ENCODE measurements at regions not wholly inside any gene's neighbourhood (a gene's known extent, or its start where the extent isn't known, plus 50 kb on each side); places are given as distances from the start of the nearest gene placed in this dataset.

DNA sequence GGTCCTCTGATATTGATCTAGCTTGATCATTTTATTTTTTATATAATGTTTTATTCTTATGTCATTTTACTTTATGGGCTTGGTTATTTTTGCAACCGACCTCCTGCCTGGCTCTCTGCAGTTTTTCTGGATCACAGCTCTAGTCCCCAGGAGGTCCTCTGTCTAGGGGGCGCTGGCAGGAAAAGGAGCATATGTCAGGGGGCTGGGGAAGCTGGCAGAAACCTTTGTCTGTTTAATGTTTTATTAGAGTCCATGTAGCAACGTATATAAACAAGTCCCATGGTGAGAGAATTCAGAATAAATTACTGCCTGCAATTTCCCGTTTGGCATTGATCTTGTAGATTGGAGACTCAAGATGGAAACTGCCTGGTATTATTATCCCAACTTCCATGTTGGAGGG is 133.5 kb upstream of the ZBED5 start:
- H3K9me3 ChIP-seq (ENCODE audit: control insufficient read depth in 2 of 2, insufficient read depth in 1 of 2, low read depth in 1 of 2, low read length in 1 of 2) = no peaks in the 10 kb centered on the region
- H3K4me3 ChIP-seq (ENCODE audit: low read depth in 1 of 2, low read length in 2 of 2) = no peak overlapping the region
- no peaks in the 10 kb centered on the region for H3K4me1 ChIP-seq (ENCODE audit: control insufficient read depth in 2 of 2, insufficient read depth in 2 of 2, low read length in 1 of 2)
- H3K27ac ChIP-seq (ENCODE audit: low read depth in 2 of 2, low read length in 1 of 2) = no peak overlapping the region
- no peaks in the 10 kb centered on the region for H3K27me3 ChIP-seq (ENCODE audit: control insufficient read depth in 1 of 2, insufficient read depth in 2 of 2, low read length in 2 of 2)
- WGBS, 2 donors = 77 to 84% methylated on average over 4 of the region's 4 CpGs
- H3K36me3 ChIP-seq (ENCODE audit: control insufficient read depth in 2 of 2, insufficient read depth in 2 of 2, low read length in 1 of 2) = no peaks in the 10 kb centered on the region

DNA sequence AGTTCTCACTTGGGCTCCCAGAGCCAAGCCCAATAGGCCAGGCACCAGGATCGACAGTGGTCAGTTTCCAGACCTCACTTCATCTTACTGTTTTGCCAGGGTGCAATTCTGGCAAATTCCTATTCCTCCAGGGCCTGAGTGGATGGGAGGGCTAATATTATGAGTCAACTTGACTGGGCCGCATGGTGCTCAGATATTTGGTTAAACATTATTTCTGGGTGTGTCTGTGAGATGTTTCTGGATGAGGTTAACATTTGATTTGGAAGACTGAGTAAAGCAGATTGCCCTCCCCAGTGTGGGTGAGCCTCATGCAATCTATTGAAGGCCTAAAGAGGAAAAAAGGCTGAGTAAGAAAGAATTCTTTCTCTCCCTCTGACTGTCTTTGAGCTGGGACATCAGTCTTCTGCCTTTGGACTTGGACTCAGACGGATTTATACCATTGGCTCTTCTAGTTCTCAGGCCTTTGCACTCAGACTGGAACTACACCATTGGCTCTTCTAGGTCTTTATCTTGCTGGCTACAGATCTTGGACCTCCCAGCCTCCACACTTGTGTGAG is 132.9 kb upstream of the ZBED5 start:
- Histone ChIP-seq H3K36me3 (ENCODE audit: control insufficient read depth in 2 of 2, insufficient read depth in 2 of 2, low read length in 1 of 2) (no peaks in the 10 kb centered on the region), H3K27me3 (ENCODE audit: control insufficient read depth in 1 of 2, insufficient read depth in 2 of 2, low read length in 2 of 2) (no peaks in the 10 kb centered on the region), H3K9me3 (ENCODE audit: control insufficient read depth in 2 of 2, insufficient read depth in 1 of 2, low read depth in 1 of 2, low read length in 1 of 2) (no peaks in the 10 kb centered on the region), H3K4me3 (ENCODE audit: low read depth in 1 of 2, low read length in 2 of 2) (no peak overlapping the region), H3K27ac (ENCODE audit: low read depth in 2 of 2, low read length in 1 of 2) (no peak overlapping the region), H3K4me1 (ENCODE audit: control insufficient read depth in 2 of 2, insufficient read depth in 2 of 2, low read length in 1 of 2) (no peaks in the 10 kb centered on the region)
- WGBS, 2 donors = 70 to 73% methylated on average over 3 of the region's 3 CpGs

DNA sequence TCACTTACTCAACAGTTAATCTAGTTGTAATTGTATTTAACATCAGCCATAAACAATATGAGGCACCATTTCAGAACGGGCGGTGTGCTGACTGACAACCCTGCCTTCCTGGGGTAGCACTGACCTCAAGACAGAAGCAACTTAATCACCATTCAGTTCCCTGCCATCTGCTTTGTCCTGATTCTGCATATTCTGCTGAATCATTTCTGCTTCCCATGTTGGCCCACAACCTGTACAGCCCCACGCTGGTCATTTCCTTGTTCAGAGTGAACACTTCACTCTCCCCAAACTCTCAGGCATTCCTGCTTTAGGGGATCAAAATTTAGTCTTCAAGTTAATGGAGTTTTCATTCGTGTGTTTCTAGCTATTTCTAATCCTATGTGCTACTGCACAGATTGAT is 132.3 kb upstream of the ZBED5 start:
- WGBS, 2 donors = 63 to 69% methylated on average over 4 of the region's 4 CpGs
- H3K27ac ChIP-seq (ENCODE audit: low read depth in 2 of 2, low read length in 1 of 2) = no peak overlapping the region
- no peak overlapping the region for H3K4me3 ChIP-seq (ENCODE audit: low read depth in 1 of 2, low read length in 2 of 2)
- H3K27me3 ChIP-seq (ENCODE audit: control insufficient read depth in 1 of 2, insufficient read depth in 2 of 2, low read length in 2 of 2) = no peaks in the 10 kb centered on the region
- H3K36me3 ChIP-seq (ENCODE audit: control insufficient read depth in 2 of 2, insufficient read depth in 2 of 2, low read length in 1 of 2) = no peaks in the 10 kb centered on the region
- no peaks in the 10 kb centered on the region for H3K9me3 ChIP-seq (ENCODE audit: control insufficient read depth in 2 of 2, insufficient read depth in 1 of 2, low read depth in 1 of 2, low read length in 1 of 2)
- H3K4me1 ChIP-seq (ENCODE audit: control insufficient read depth in 2 of 2, insufficient read depth in 2 of 2, low read length in 1 of 2) = no peaks in the 10 kb centered on the region

DNA sequence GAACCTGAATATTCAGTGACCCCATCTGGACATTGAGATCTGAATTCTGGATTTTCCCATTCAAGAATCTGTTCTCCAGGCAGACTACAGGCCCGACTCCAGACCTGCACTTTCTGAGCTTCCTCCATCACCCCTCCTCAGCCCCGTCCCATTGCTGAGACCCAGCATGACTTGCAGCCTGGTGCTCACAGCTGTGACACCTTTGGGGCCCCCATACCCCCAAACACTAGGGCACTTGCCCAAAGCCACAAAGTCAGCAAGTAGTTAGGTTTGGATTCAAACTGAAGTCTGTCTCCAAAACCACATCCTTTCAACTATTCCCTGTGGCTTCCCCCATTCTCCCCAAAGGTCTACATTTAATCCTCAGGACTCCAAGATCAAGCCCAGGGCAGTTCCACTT is 128.2 kb upstream of the ZBED5 start:
- Histone ChIP-seq H3K27ac (ENCODE audit: low read depth in 2 of 2, low read length in 1 of 2) (no peak overlapping the region), H3K9me3 (ENCODE audit: control insufficient read depth in 2 of 2, insufficient read depth in 1 of 2, low read depth in 1 of 2, low read length in 1 of 2) (no peaks in the 10 kb centered on the region), H3K4me3 (ENCODE audit: low read depth in 1 of 2, low read length in 2 of 2) (no peak overlapping the region), H3K4me1 (ENCODE audit: control insufficient read depth in 2 of 2, insufficient read depth in 2 of 2, low read length in 1 of 2) (no peaks in the 10 kb centered on the region), H3K27me3 (ENCODE audit: control insufficient read depth in 1 of 2, insufficient read depth in 2 of 2, low read length in 2 of 2) (no peaks in the 10 kb centered on the region), H3K36me3 (ENCODE audit: control insufficient read depth in 2 of 2, insufficient read depth in 2 of 2, low read length in 1 of 2) (no peaks in the 10 kb centered on the region)
- WGBS, 2 donors = 82 to 83% methylated on average over 2 of the region's 2 CpGs

DNA sequence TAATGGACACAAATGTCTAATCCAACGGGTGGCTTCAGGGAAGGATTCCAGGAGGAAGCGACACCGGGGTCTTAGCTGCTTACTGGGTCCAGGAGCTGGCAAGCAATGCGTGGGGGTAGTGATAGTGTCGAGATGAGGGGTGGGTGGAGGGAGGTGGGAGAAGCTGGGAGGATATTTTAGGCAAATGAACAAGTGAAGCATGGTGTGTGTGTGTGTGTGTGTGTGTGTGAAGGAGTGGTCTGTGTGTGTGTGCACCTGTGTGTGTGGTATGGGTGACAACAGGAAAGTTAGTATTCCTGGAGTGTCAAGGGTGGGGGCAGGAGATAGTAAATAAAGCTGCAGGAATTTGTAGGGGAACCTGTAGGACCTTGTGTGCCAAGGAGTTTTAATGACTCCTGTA is 126.9 kb upstream of the ZBED5 start:
- no peaks in the 10 kb centered on the region for H3K36me3 ChIP-seq (ENCODE audit: control insufficient read depth in 2 of 2, insufficient read depth in 2 of 2, low read length in 1 of 2)
- no peak overlapping the region for H3K27ac ChIP-seq (ENCODE audit: low read depth in 2 of 2, low read length in 1 of 2)
- no peaks in the 10 kb centered on the region for H3K27me3 ChIP-seq (ENCODE audit: control insufficient read depth in 1 of 2, insufficient read depth in 2 of 2, low read length in 2 of 2)
- H3K4me1 ChIP-seq (ENCODE audit: control insufficient read depth in 2 of 2, insufficient read depth in 2 of 2, low read length in 1 of 2) = no peaks in the 10 kb centered on the region
- no peaks in the 10 kb centered on the region for H3K9me3 ChIP-seq (ENCODE audit: control insufficient read depth in 2 of 2, insufficient read depth in 1 of 2, low read depth in 1 of 2, low read length in 1 of 2)
- 90% methylated on average over 5 of the region's 5 CpGs for WGBS, 2 donors
- H3K4me3 ChIP-seq (ENCODE audit: low read depth in 1 of 2, low read length in 2 of 2) = no peak overlapping the region

DNA sequence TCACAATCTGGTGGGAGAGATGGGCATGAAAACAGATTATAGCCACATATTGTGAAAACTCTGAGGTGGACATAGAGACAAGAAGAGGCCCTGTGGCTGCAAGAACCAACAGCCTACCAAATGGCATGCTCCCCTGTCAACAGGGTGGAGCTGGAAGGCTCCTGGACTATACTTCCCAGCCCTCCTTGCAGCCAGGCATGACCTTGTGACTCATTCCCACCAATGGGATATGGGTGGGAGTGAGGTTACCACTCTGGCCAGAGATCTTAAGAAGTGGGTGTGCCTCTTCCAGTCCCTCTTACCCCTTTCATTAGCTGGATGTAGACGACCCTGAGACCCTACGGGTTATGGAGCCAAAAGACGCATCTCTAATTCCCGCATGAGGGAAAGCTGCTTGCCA is 126.4 kb upstream of the ZBED5 start:
- 90 to 96% methylated on average over 4 of the region's 4 CpGs for WGBS, 2 donors
- H3K36me3 ChIP-seq (ENCODE audit: control insufficient read depth in 2 of 2, insufficient read depth in 2 of 2, low read length in 1 of 2) = no peaks in the 10 kb centered on the region
- H3K4me3 ChIP-seq (ENCODE audit: low read depth in 1 of 2, low read length in 2 of 2) = no peak overlapping the region
- H3K9me3 ChIP-seq (ENCODE audit: control insufficient read depth in 2 of 2, insufficient read depth in 1 of 2, low read depth in 1 of 2, low read length in 1 of 2) = no peaks in the 10 kb centered on the region
- H3K4me1 ChIP-seq (ENCODE audit: control insufficient read depth in 2 of 2, insufficient read depth in 2 of 2, low read length in 1 of 2) = no peaks in the 10 kb centered on the region
- no peak overlapping the region for H3K27ac ChIP-seq (ENCODE audit: low read depth in 2 of 2, low read length in 1 of 2)
- no peaks in the 10 kb centered on the region for H3K27me3 ChIP-seq (ENCODE audit: control insufficient read depth in 1 of 2, insufficient read depth in 2 of 2, low read length in 2 of 2)

DNA sequence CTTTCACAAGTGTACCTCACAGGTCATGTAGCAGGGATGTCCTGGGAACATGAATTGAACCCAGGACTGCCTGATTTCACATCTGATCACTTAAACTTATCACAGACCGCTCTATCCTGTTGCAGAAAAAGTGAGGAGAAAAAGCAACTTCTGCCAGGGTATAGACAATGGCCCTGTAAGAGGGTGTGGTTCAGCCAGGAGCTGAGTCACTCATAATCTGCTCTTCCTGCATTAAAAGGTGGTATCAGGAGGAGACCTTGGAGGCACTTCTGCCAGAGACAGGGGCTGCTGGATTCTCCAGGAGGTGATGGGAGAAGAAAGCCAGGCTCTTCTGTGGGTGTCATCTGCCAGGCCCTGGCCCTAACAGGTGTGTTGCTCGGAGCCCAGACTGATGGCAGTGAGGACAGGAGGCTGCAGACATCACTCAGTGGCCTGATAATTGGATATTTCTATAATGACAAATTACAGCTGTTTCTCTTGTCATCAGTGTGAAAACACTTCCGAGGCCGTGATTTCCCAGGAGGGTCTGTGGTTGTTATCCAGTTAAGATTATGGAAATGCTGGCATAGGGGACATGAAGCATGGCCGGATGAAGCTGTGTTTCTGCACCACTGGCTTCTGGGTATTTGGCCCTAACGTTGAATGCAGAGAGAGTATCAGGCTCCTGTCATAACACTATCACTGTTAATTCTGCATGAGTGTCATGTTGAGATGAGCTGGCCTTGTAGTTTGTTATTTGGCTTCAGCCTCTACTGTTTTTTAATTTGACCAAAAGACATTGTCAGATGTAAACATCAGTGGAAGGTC is 125.1 kb upstream of the ZBED5 start:
- H3K9me3 ChIP-seq (ENCODE audit: control insufficient read depth in 2 of 2, insufficient read depth in 1 of 2, low read depth in 1 of 2, low read length in 1 of 2) = no peaks in the 10 kb centered on the region
- H3K27me3 ChIP-seq (ENCODE audit: control insufficient read depth in 1 of 2, insufficient read depth in 2 of 2, low read length in 2 of 2) = no peaks in the 10 kb centered on the region
- no peak overlapping the region for H3K27ac ChIP-seq (ENCODE audit: low read depth in 2 of 2, low read length in 1 of 2)
- WGBS, 2 donors = 61 to 67% methylated on average over 6 of the region's 6 CpGs
- H3K36me3 ChIP-seq (ENCODE audit: control insufficient read depth in 2 of 2, insufficient read depth in 2 of 2, low read length in 1 of 2) = no peaks in the 10 kb centered on the region
- no peaks in the 10 kb centered on the region for H3K4me1 ChIP-seq (ENCODE audit: control insufficient read depth in 2 of 2, insufficient read depth in 2 of 2, low read length in 1 of 2)
- no peak overlapping the region for H3K4me3 ChIP-seq (ENCODE audit: low read depth in 1 of 2, low read length in 2 of 2)

DNA sequence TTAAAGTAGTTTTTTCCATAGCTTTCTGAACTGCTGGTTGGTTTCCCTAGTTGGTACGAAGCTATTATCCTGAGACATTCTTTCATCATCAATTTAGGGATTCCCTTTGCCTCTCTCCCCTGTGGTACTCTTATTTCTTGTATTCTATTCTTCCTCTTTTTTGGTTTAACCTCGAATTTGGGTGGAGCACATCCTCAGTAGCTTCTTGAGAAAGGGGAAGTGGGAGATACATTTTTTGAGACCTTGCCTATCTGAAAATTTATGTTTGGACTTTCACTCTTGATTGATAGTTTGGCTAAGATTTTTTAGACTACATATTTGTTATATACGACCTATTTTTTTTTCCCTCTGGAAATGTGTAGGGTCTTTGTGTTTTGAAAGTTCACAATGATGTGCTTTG is 121.7 kb upstream of the ZBED5 start:
- no peaks in the 10 kb centered on the region for H3K36me3 ChIP-seq (ENCODE audit: control insufficient read depth in 2 of 2, insufficient read depth in 2 of 2, low read length in 1 of 2)
- H3K27me3 ChIP-seq (ENCODE audit: control insufficient read depth in 1 of 2, insufficient read depth in 2 of 2, low read length in 2 of 2) = no peaks in the 10 kb centered on the region
- peaks cover 0 to 3% of the 10 kb centered on the region in 2 donors for H3K9me3 ChIP-seq (ENCODE audit: control insufficient read depth in 2 of 2, insufficient read depth in 1 of 2, low read depth in 1 of 2, low read length in 1 of 2)
- H3K27ac ChIP-seq (ENCODE audit: low read depth in 2 of 2, low read length in 1 of 2) = no peak overlapping the region
- 64 to 66% methylated on average over 3 of the region's 3 CpGs for WGBS, 2 donors
- no peak overlapping the region for H3K4me3 ChIP-seq (ENCODE audit: low read depth in 1 of 2, low read length in 2 of 2)
- H3K4me1 ChIP-seq (ENCODE audit: control insufficient read depth in 2 of 2, insufficient read depth in 2 of 2, low read length in 1 of 2) = no peaks in the 10 kb centered on the region

DNA sequence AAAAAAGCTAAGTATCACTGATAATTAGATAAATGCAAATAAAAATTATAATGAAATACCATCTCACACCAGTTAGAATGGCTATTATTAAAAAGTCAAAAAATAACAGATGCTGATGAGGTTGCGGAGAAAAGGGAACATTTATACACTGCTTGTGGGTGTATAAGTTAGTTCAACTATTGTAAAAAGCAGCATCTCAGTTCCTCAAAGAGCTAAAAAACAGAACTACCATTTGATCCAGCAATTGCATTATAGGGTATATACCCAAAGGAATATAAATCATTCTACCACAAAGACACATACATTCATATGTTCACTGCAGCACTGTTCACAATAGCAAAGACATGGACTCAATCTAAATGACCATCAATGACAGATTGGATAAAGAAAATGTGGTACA is 120.3 kb upstream of the ZBED5 start:
- Histone ChIP-seq H3K4me1 (ENCODE audit: control insufficient read depth in 2 of 2, insufficient read depth in 2 of 2, low read length in 1 of 2) (no peaks in the 10 kb centered on the region), H3K27me3 (ENCODE audit: control insufficient read depth in 1 of 2, insufficient read depth in 2 of 2, low read length in 2 of 2) (no peaks in the 10 kb centered on the region)
- WGBS, 2 donors = 93 to 94% methylated on average over 1 of the region's 1 CpG

DNA sequence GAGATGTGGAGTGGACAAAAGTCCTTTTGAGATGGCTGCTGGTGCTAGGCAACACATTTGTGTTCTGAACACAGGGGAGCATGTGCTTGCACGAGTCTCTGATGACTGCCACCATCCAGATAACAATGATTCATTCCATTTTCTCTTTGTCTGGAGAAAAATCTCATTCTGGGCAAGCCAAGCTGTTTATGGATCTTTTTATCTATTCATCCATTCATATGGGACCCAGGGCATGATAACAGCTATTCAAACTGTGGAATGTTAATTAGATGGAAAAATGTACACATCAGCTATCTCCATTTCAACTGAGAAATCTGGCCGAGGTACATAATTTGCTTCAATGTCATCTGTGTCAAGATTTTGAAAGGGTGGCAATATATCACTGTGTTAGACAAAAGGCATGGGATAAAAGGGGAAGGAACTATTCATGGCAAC is 117.5 kb upstream of the ZBED5 start:
- Histone ChIP-seq H3K4me1 (ENCODE audit: control insufficient read depth in 2 of 2, insufficient read depth in 2 of 2, low read length in 1 of 2) (no peaks in the 10 kb centered on the region), H3K27me3 (ENCODE audit: control insufficient read depth in 1 of 2, insufficient read depth in 2 of 2, low read length in 2 of 2) (no peaks in the 10 kb centered on the region), H3K4me3 (ENCODE audit: low read depth in 1 of 2, low read length in 2 of 2) (no peak overlapping the region), H3K27ac (ENCODE audit: low read depth in 2 of 2, low read length in 1 of 2) (no peak overlapping the region), H3K36me3 (ENCODE audit: control insufficient read depth in 2 of 2, insufficient read depth in 2 of 2, low read length in 1 of 2) (no peaks in the 10 kb centered on the region), H3K9me3 (ENCODE audit: control insufficient read depth in 2 of 2, insufficient read depth in 1 of 2, low read depth in 1 of 2, low read length in 1 of 2) (peaks cover 0 to 3% of the 10 kb centered on the region in 2 donors)
- WGBS, 2 donors = 17 to 26% methylated on average over 2 of the region's 2 CpGs

More for the DNA sequence above, 120.3 kb upstream of the ZBED5 start:
- H3K36me3 ChIP-seq (ENCODE audit: control insufficient read depth in 2 of 2, insufficient read depth in 2 of 2, low read length in 1 of 2) = no peaks in the 10 kb centered on the region
- H3K4me3 ChIP-seq (ENCODE audit: low read depth in 1 of 2, low read length in 2 of 2) = no peak overlapping the region
- H3K27ac ChIP-seq (ENCODE audit: low read depth in 2 of 2, low read length in 1 of 2) = no peak overlapping the region
- H3K9me3 ChIP-seq (ENCODE audit: control insufficient read depth in 2 of 2, insufficient read depth in 1 of 2, low read depth in 1 of 2, low read length in 1 of 2) = peaks cover 0 to 3% of the 10 kb centered on the region in 2 donors
